Renal cortical epithelial cell (primary cell): ENCODE measurements at regions not wholly inside any gene's neighbourhood (a gene's known extent, or its start where the extent isn't known, plus 50 kb on each side); places are given as distances from the start of the nearest gene placed in this dataset.
"Not testable (repeated sequence)": the region's sequence is repeated elsewhere in the genome, so short reads cannot be mapped to it uniquely, and the experiment has no call there.

Source experiments
- DNase-seq: peaks from one replicate; pipeline ENCODE4 v3.0.0-alpha.2; 2011; ENCODE audit warnings: low read depth

GRCh38 chr6:51474022-51474975 is 613.1 kb downstream of the PKHD1 start:
- DNase-seq: no peak

GRCh38 chr6:51477711-51478311 is 609.6 kb downstream of the PKHD1 start:
- DNase-seq: no peak

GRCh38 chr6:51479296-51479695 is 608.1 kb downstream of the PKHD1 start:
- DNase-seq: no peak

- no peak for DNase-seq
These were observed 607.4 kb downstream of the PKHD1 start for GRCh38 chr6:51480040-51480439.

- DNase-seq: not testable (repeated sequence)
These were observed 601.5 kb downstream of the PKHD1 start for GRCh38 chr6:51485869-51486268.

GRCh38 chr6:51487937-51488336 is 599.5 kb downstream of the PKHD1 start:
- DNase-seq: no peak

- DNase-seq: no peak
These were observed 598.3 kb downstream of the PKHD1 start for GRCh38 chr6:51489133-51489532.

- DNase-seq: no peak
These were observed 597.3 kb downstream of the PKHD1 start for GRCh38 chr6:51490101-51490500.

GRCh38 chr6:51494342-51494741 is 593.1 kb downstream of the PKHD1 start:
- no peak for DNase-seq

GRCh38 chr6:51495096-51495495 is 592.3 kb downstream of the PKHD1 start:
- no peak for DNase-seq

GRCh38 chr6:51495610-51496396 is 591.6 kb downstream of the PKHD1 start:
- DNase-seq: no peak

- DNase-seq: no peak
These were observed 584.4 kb downstream of the PKHD1 start for GRCh38 chr6:51502996-51503395.

GRCh38 chr6:51505434-51505833 is 582.0 kb downstream of the PKHD1 start:
- DNase-seq: peak; percentile 67

- no peak for DNase-seq
These were observed 577.8 kb downstream of the PKHD1 start for GRCh38 chr6:51509597-51509996.

- DNase-seq: peak; percentile 24
These were observed 576.3 kb downstream of the PKHD1 start for GRCh38 chr6:51511081-51511480.

- peak; percentile 96 for DNase-seq
These were observed 573.3 kb downstream of the PKHD1 start for GRCh38 chr6:51513891-51514747.

- DNase-seq: peak; percentile 39
These were observed 572.5 kb downstream of the PKHD1 start for GRCh38 chr6:51514748-51515402.

GRCh38 chr6:51526049-51526448 is 561.4 kb downstream of the PKHD1 start:
- no peak for DNase-seq

GRCh38 chr6:51526922-51527321 is 560.5 kb downstream of the PKHD1 start:
- DNase-seq: no peak

- DNase-seq: peak; percentile 46
These were observed 558.9 kb downstream of the PKHD1 start for GRCh38 chr6:51528556-51528955.

- DNase-seq: no peak
These were observed 558.2 kb downstream of the PKHD1 start for GRCh38 chr6:51529240-51529639.
